SK-N-MC (cell line): ENCODE measurements at regions not wholly inside any gene's neighbourhood (a gene's known extent, or its start where the extent isn't known, plus 50 kb on each side); places are given as distances from the start of the nearest gene placed in this dataset.

Source experiments
- EZH2 ChIP-seq: fragments of 200-600 bp; sonication (generic); IDR thresholded peaks from one replicate; pipeline ENCODE4 v1.6.1; 2017; ENCODE audit warnings: antibody characterized with exemption
- FOXP2 ChIP-seq: optimal IDR thresholded peaks from 2 replicates; pipeline ENCODE3; 2011; ENCODE audit warnings: mild to moderate bottlenecking, moderate library complexity; ENCODE audit not compliant: insufficient read depth; ENCODE audit errors: extremely low read length, control extremely low read depth
- POLR2AphosphoS5 ChIP-seq: IDR thresholded peaks from 2 replicates; pipeline ENCODE4 v1.6.1; 2012; ENCODE audit warnings: mild to moderate bottlenecking, low read depth, low read length, borderline replicate concordance

DNA sequence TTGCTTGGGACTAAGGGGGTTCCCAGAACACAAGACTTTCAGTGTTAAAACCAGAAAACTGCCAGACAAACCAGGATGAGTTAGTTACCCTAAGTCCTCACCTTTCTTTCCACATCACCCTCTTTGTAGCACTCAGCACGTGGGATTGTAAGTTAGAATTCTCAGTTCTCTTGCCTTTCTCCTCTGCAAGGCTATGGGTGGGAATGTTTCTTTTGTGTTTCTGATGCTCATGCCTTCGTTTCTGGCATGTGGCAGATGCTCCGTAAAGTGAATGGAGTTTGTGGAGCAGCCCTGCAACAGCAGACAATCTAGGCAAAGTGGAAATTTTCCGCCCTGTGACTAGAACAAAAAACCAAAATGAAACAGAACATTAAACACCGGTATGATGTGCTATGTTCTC, 64.7 kb upstream of the SPP1 start:
- no peak for TF ChIP-seq EZH2
- TF ChIP-seq POLR2AphosphoS5 = no peak
- TF ChIP-seq FOXP2 = no peak
